WTC11 (cell line): ENCODE measurements at regions not wholly inside any gene's neighbourhood (a gene's known extent, or its start where the extent isn't known, plus 50 kb on each side); places are given as distances from the start of the nearest gene placed in this dataset.

Experiments used
- ATAC-seq: fragments of 200-7000 bp; cut with Tn5 transposase; 2 replicates; pipeline ENCODE4 v1.10.0; 2021; ENCODE audit warnings: mild to moderate bottlenecking, moderate library complexity
- CTCF ChIA-PET: fragments of 300-600 bp; sonication (Branson Sonifier 250); formaldehyde crosslinking; loops from one replicate; lab custom pipeline; 2021; ENCODE audit warnings: antibody characterized with exemption; lab: Charles Lee
- POLR2A ChIA-PET: fragments of 350-600 bp; sonication (Branson Sonifier 250); formaldehyde crosslinking; loops from one replicate; lab custom pipeline; 2021; ENCODE audit warnings: antibody characterized with exemption; lab: Charles Lee
- DNase-seq: peaks from one replicate; pipeline ENCODE4 v3.0.0; 2021; ENCODE audit warnings: low spot score
- H3K27ac Mint-ChIP-seq: 2 replicates; pipeline ENCODE4 v1.8.0; 2021; ENCODE audit warnings: mixed read lengths
- H3K27me3 Mint-ChIP-seq: 2 replicates; pipeline ENCODE4 v1.8.0; 2021; ENCODE audit warnings: low read depth, mild to moderate bottlenecking, moderate library complexity, mixed read lengths
- H3K36me3 Mint-ChIP-seq: 2 replicates; pipeline ENCODE4 v1.8.0; 2021; ENCODE audit warnings: mixed read lengths
- H3K4me1 Mint-ChIP-seq: 2 replicates; pipeline ENCODE4 v1.8.0; 2022; ENCODE audit warnings: mixed read lengths
- H3K4me3 Mint-ChIP-seq: 2 replicates; pipeline ENCODE4 v1.8.0; 2021; ENCODE audit warnings: mild to moderate bottlenecking, moderate library complexity, mixed read lengths
- H3K9me3 Mint-ChIP-seq: 2 replicates; pipeline ENCODE4 v1.8.0; 2021; ENCODE audit warnings: mixed read lengths
- EMX1 ChIP-seq: fragments of 250-450 bp; sonication (Bioruptor Pico); IDR thresholded peaks from 2 replicates; pipeline ENCODE4 v1.8.0; 2021; ENCODE audit warnings: mild to moderate bottlenecking
- FOXJ3 ChIP-seq: sonication (generic); formaldehyde crosslinking; IDR thresholded peaks from 2 replicates; pipeline ENCODE4 v1.9.0; 2021; ENCODE audit warnings: missing genetic modification reagents, mild to moderate bottlenecking, borderline replicate concordance
- FOXP1 ChIP-seq: sonication (generic); formaldehyde crosslinking; IDR thresholded peaks from 2 replicates; pipeline ENCODE4 v1.8.0; 2022; ENCODE audit warnings: missing genetic modification reagents, mild to moderate bottlenecking, moderate library complexity, borderline replicate concordance
- JUN ChIP-seq: sonication (generic); formaldehyde crosslinking; IDR thresholded peaks from 2 replicates; pipeline ENCODE4 v1.8.0; 2023; ENCODE audit warnings: mild to moderate bottlenecking, missing genetic modification reagents
- MLX ChIP-seq: sonication (generic); formaldehyde crosslinking; IDR thresholded peaks from 2 replicates; pipeline ENCODE4 v1.8.1; 2023; ENCODE audit warnings: mild to moderate bottlenecking, missing genetic modification reagents, moderate library complexity
- MYBL2 ChIP-seq: sonication (generic); formaldehyde crosslinking; IDR thresholded peaks from 2 replicates; pipeline ENCODE4 v1.8.1; 2023; ENCODE audit warnings: mild to moderate bottlenecking, moderate library complexity, missing genetic modification reagents
- NFYB ChIP-seq: sonication (generic); formaldehyde crosslinking; conservative IDR thresholded peaks from 2 replicates; pipeline ENCODE4 v1.8.0; 2022; ENCODE audit warnings: low read depth, missing genetic modification reagents
- NR2C2 ChIP-seq: sonication (generic); formaldehyde crosslinking; IDR thresholded peaks from 2 replicates; pipeline ENCODE4 v1.8.0; 2022; ENCODE audit warnings: mild to moderate bottlenecking, missing genetic modification reagents
- NR3C1 ChIP-seq: sonication (generic); formaldehyde crosslinking; conservative IDR thresholded peaks from 2 replicates; pipeline ENCODE4 v1.8.1; 2023; ENCODE audit warnings: low read depth, mild to moderate bottlenecking, missing genetic modification reagents
- PRDM15 ChIP-seq: sonication (generic); formaldehyde crosslinking; IDR thresholded peaks from 2 replicates; pipeline ENCODE4 v1.8.0; 2022; ENCODE audit warnings: missing genetic modification reagents
- RELA ChIP-seq: sonication (generic); formaldehyde crosslinking; IDR thresholded peaks from 2 replicates; pipeline ENCODE4 v1.8.1; 2022; ENCODE audit warnings: missing genetic modification reagents, mild to moderate bottlenecking, borderline replicate concordance
- SMAD3 ChIP-seq: sonication (generic); formaldehyde crosslinking; IDR thresholded peaks from 2 replicates; pipeline ENCODE4 v1.8.0; 2022; ENCODE audit warnings: missing genetic modification reagents, mild to moderate bottlenecking, borderline replicate concordance
- SOX15 ChIP-seq: fragments of 250-450 bp; sonication (Bioruptor Pico); IDR thresholded peaks from 2 replicates; pipeline ENCODE4 v1.9.0; 2021; ENCODE audit warnings: mild to moderate bottlenecking
- ZBTB21 ChIP-seq: sonication (generic); formaldehyde crosslinking; IDR thresholded peaks from 2 replicates; pipeline ENCODE4 v1.8.1; 2023; ENCODE audit warnings: mild to moderate bottlenecking, missing genetic modification reagents, borderline replicate concordance
- ZNF219 ChIP-seq: sonication (generic); formaldehyde crosslinking; IDR thresholded peaks from 2 replicates; pipeline ENCODE4 v1.8.0; 2023; ENCODE audit warnings: missing genetic modification reagents, mild to moderate bottlenecking, borderline replicate concordance
- ZNF281 ChIP-seq: sonication (generic); formaldehyde crosslinking; IDR thresholded peaks from 2 replicates; pipeline ENCODE4 v1.8.0; 2023; ENCODE audit warnings: mild to moderate bottlenecking, missing genetic modification reagents
- ZNF317 ChIP-seq: sonication (generic); formaldehyde crosslinking; IDR thresholded peaks from 2 replicates; pipeline ENCODE4 v1.8.1; 2023; ENCODE audit warnings: low read depth, mild to moderate bottlenecking, moderate library complexity, missing genetic modification reagents, borderline replicate concordance
- ZNF396 ChIP-seq: fragments of 250-450 bp; sonication (Bioruptor Pico); IDR thresholded peaks from 2 replicates; pipeline ENCODE4 v1.8.0; 2021; ENCODE audit warnings: mild to moderate bottlenecking, moderate library complexity, borderline replicate concordance
- ZNF416 ChIP-seq: fragments of 250-450 bp; sonication (Bioruptor Pico); IDR thresholded peaks from 2 replicates; pipeline ENCODE4 v1.9.0; 2021; ENCODE audit warnings: mild to moderate bottlenecking, inconsistent platforms
- ZNF671 ChIP-seq: fragments of 250-450 bp; sonication (Bioruptor Pico); IDR thresholded peaks from 2 replicates; pipeline ENCODE4 v1.8.0; 2021; ENCODE audit warnings: mild to moderate bottlenecking

GRCh38 chr2:59900728-59901452 lies 652.6 kb downstream of the BCL11A start:
- Mint-ChIP-seq H3K36me3 (no peaks in the 10 kb centered on the region), H3K9me3 (peaks cover 1% of the 10 kb centered on the region; the same call in 1 of the 2 replicates), H3K27ac (no peak overlapping the region), H3K4me3 (no peak overlapping the region), H3K27me3 (no peaks in the 10 kb centered on the region), H3K4me1 (peaks cover 15% of the 10 kb centered on the region)
- ChIA-PET CTCF (no interaction called here), POLR2A (no interaction called here)
- no peak for DNase-seq
- no peak for ATAC-seq
- TF ChIP-seq ZNF281 (CRISPR knock-in tag) (no peak), SOX15 (CRISPR knock-in tag) (no peak), SMAD3 (CRISPR knock-in tag) (no peak), ZNF396 (CRISPR knock-in tag) (no peak), PRDM15 (CRISPR knock-in tag) (no peak), FOXJ3 (CRISPR knock-in tag) (no peak), ZBTB21 (CRISPR knock-in tag) (no peak), MLX (CRISPR knock-in tag) (no peak), EMX1 (CRISPR knock-in tag) (no peak), NR2C2 (CRISPR knock-in tag) (no peak), ZNF219 (CRISPR knock-in tag) (no peak), ZNF317 (no peak), NFYB (CRISPR knock-in tag) (no peak), JUN (CRISPR knock-in tag) (no peak), FOXP1 (no peak)
- TF ChIP-seq, all 79 proteins: peak for 0

GRCh38 chr2:59899692-59900091 lies 653.8 kb downstream of the BCL11A start:
- ChIA-PET POLR2A (no interaction called here), CTCF (interaction anchor here (0.6 kb wide), 1 partner anchor 148 kb away, joined by 3 read pairs; no protein-coding TSS in a partner anchor)
- no peak overlapping the region for H3K27ac Mint-ChIP-seq
- H3K4me3 Mint-ChIP-seq = no peak overlapping the region
- no peak for TF ChIP-seq ZNF416 (CRISPR knock-in tag)
- no peak for TF ChIP-seq NR3C1
- TF ChIP-seq FOXP1 = no peak
- no peak for TF ChIP-seq MYBL2 (CRISPR knock-in tag)
- TF ChIP-seq ZNF671 (CRISPR knock-in tag) = no peak
- TF ChIP-seq RELA = no peak
- no peak for ATAC-seq
- H3K27me3 Mint-ChIP-seq = no peaks in the 10 kb centered on the region
- H3K9me3 Mint-ChIP-seq = peaks cover 3% of the 10 kb centered on the region; the same call in 1 of the 2 replicates
- no peaks in the 10 kb centered on the region for H3K36me3 Mint-ChIP-seq
- H3K4me1 Mint-ChIP-seq = peaks cover 15% of the 10 kb centered on the region
- no peak for DNase-seq
